ENCODE measurements at regions not wholly inside any gene's neighbourhood (a gene's known extent, or its start where the extent isn't known, plus 50 kb on each side); places are given as distances from the start of the nearest gene placed in this dataset.

GRCh38 chr12:131271724-131272123 lies 318.0 kb downstream of the ADGRD1 start:
- no peak for TF ChIP-seq CTCF (IDR thresholded peaks at IDR 0.05)
- no peak for TF ChIP-seq POLR2A (IDR thresholded peaks at IDR 0.05)
